DOHH2 (cell line): ENCODE measurements at regions not wholly inside any gene's neighbourhood (a gene's known extent, or its start where the extent isn't known, plus 50 kb on each side); places are given as distances from the start of the nearest gene placed in this dataset.

Experiments used
- H3F3A ChIP-seq: fragments of 200-600 bp; sonication (generic), shearing (Covaris generic); 2 replicates; pipeline ENCODE4 v1.6.0; 2016; ENCODE audit warnings: antibody characterized with exemption, mild to moderate bottlenecking; ENCODE audit not compliant: control insufficient read depth, insufficient read depth
- H3K27ac ChIP-seq: fragments of 200-600 bp; sonication (generic); 2 replicates; pipeline ENCODE4 v1.5.1; 2014; ENCODE audit warnings: low read depth, mild to moderate bottlenecking, low read length, moderate library complexity
- H3K27me3 ChIP-seq: fragments of 200-600 bp; sonication (generic); 2 replicates; pipeline ENCODE4 v1.6.1; 2014; ENCODE audit warnings: mild to moderate bottlenecking, low read length, mixed read lengths; ENCODE audit not compliant: control insufficient read depth
- H3K36me3 ChIP-seq: fragments of 200-600 bp; sonication (generic); 2 replicates; pipeline ENCODE4 v1.6.1; 2014; ENCODE audit warnings: mild to moderate bottlenecking, low read length, moderate library complexity, mixed read lengths; ENCODE audit not compliant: control insufficient read depth
- H3K4me1 ChIP-seq: fragments of 200-600 bp; sonication (generic); 2 replicates; pipeline ENCODE4 v1.6.1; 2014; ENCODE audit warnings: mild to moderate bottlenecking, low read length, mixed read lengths; ENCODE audit not compliant: control insufficient read depth
- H3K4me2 ChIP-seq: fragments of 200-600 bp; sonication (generic); 2 replicates; pipeline ENCODE4 v1.6.0; 2014; ENCODE audit warnings: mild to moderate bottlenecking, low read length, moderate library complexity
- H3K4me3 ChIP-seq: fragments of 200-600 bp; sonication (generic); 2 replicates; pipeline ENCODE4 v1.5.1; 2014; ENCODE audit warnings: mild to moderate bottlenecking, low read length, mixed read lengths
- H3K79me2 ChIP-seq: fragments of 200-600 bp; sonication (generic); 2 replicates; pipeline ENCODE4 v1.6.1; 2014; ENCODE audit warnings: mild to moderate bottlenecking, low read length, mixed read lengths; ENCODE audit not compliant: control insufficient read depth
- H3K9me2 ChIP-seq: fragments of 200-600 bp; sonication (generic); replicated peaks from 2 replicates; pipeline ENCODE4 v1.6.1; 2014; ENCODE audit warnings: mild to moderate bottlenecking, low read length, mixed read lengths; ENCODE audit not compliant: control insufficient read depth
- H3K9me3 ChIP-seq: fragments of 200-600 bp; sonication (generic); 2 replicates; pipeline ENCODE4 v1.6.1; 2014; ENCODE audit warnings: antibody characterized with exemption, low read length, mixed read lengths; ENCODE audit not compliant: control insufficient read depth, insufficient read depth
- H4K20me1 ChIP-seq: fragments of 200-600 bp; sonication (generic); 2 replicates; pipeline ENCODE4 v1.6.0; 2014; ENCODE audit warnings: low read depth, mild to moderate bottlenecking, antibody characterized with exemption, low read length, moderate library complexity; ENCODE audit not compliant: control insufficient read depth, insufficient read depth
- EZH2phosphoT487 ChIP-seq: fragments of 200-600 bp; sonication (generic); IDR thresholded peaks from 2 replicates; pipeline ENCODE4 v1.6.1; 2017; ENCODE audit warnings: borderline replicate concordance, mild to moderate bottlenecking, antibody characterized with exemption, low read length, moderate library complexity, mixed read lengths
- TF ChIP-seq, protein P1 (sequence below): fragments of 200-600 bp; sonication (generic); IDR thresholded peaks from one replicate; pipeline ENCODE4 v1.5.1; 2014; ENCODE audit warnings: antibody characterized with exemption, mild to moderate bottlenecking, low read depth, low read length; ENCODE audit not compliant: poor library complexity, severe bottlenecking

- Histone ChIP-seq H3K79me2 (no peaks in the 10 kb centered on the region), H3K9me2 (no peaks in the 10 kb centered on the region; the same call in 1 of the 2 replicates), H3K27ac (no peak overlapping the region), H3K4me2 (no peak overlapping the region), H3K4me3 (no peak overlapping the region), H3K4me1 (peaks cover 13% of the 10 kb centered on the region), H3K9me3 (no peaks in the 10 kb centered on the region), H3F3A (peaks cover 4% of the 10 kb centered on the region; the same call in 1 of the 2 replicates), H3K36me3 (no peaks in the 10 kb centered on the region), H3K27me3 (peaks cover 18% of the 10 kb centered on the region), H4K20me1 (no peaks in the 10 kb centered on the region)
- TF ChIP-seq EZH2phosphoT487, result no peak
- TF ChIP-seq, protein P1, sequence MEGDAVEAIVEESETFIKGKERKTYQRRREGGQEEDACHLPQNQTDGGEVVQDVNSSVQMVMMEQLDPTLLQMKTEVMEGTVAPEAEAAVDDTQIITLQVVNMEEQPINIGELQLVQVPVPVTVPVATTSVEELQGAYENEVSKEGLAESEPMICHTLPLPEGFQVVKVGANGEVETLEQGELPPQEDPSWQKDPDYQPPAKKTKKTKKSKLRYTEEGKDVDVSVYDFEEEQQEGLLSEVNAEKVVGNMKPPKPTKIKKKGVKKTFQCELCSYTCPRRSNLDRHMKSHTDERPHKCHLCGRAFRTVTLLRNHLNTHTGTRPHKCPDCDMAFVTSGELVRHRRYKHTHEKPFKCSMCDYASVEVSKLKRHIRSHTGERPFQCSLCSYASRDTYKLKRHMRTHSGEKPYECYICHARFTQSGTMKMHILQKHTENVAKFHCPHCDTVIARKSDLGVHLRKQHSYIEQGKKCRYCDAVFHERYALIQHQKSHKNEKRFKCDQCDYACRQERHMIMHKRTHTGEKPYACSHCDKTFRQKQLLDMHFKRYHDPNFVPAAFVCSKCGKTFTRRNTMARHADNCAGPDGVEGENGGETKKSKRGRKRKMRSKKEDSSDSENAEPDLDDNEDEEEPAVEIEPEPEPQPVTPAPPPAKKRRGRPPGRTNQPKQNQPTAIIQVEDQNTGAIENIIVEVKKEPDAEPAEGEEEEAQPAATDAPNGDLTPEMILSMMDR, result no peak
These were observed 151.4 kb downstream of the KLF13 start for GRCh38 chr15:31477851-31478701.

DNA sequence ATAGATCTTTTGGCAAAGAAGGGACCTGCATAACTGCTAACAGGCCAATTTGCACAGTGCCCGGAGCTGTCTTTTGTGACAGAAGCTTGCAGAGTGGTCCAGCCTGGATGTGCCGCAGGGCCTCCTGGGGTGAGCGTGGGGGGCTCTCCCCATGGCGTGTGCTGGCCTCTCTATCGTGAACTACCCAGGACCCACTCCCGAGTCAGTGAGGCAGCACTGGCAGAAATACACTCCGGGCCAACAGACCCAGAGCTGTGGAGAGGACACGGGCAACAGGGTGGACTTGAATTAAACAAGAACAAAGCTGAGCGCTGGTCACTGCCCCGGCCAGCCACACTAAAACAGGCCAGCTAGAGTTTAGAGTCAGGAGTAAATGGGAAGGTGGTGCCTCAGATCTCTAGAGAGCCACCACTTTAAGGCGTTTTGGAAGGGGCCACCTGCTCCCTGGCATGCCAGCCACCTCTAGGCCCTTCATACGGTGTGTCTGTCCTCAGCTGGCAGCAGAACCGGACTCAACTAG, 152.1 kb downstream of the KLF13 start:
- Histone ChIP-seq H3F3A (peaks cover 4% of the 10 kb centered on the region; the same call in 1 of the 2 replicates), H4K20me1 (no peaks in the 10 kb centered on the region), H3K9me2 (no peaks in the 10 kb centered on the region; the same call in 1 of the 2 replicates), H3K4me2 (no peak overlapping the region), H3K4me1 (peaks cover 6% of the 10 kb centered on the region), H3K36me3 (no peaks in the 10 kb centered on the region), H3K4me3 (no peak overlapping the region), H3K27me3 (peaks cover 18% of the 10 kb centered on the region), H3K27ac (no peak overlapping the region), H3K79me2 (no peaks in the 10 kb centered on the region), H3K9me3 (no peaks in the 10 kb centered on the region)
- no peak for TF ChIP-seq EZH2phosphoT487
- TF ChIP-seq, protein P1, result no peak

DNA sequence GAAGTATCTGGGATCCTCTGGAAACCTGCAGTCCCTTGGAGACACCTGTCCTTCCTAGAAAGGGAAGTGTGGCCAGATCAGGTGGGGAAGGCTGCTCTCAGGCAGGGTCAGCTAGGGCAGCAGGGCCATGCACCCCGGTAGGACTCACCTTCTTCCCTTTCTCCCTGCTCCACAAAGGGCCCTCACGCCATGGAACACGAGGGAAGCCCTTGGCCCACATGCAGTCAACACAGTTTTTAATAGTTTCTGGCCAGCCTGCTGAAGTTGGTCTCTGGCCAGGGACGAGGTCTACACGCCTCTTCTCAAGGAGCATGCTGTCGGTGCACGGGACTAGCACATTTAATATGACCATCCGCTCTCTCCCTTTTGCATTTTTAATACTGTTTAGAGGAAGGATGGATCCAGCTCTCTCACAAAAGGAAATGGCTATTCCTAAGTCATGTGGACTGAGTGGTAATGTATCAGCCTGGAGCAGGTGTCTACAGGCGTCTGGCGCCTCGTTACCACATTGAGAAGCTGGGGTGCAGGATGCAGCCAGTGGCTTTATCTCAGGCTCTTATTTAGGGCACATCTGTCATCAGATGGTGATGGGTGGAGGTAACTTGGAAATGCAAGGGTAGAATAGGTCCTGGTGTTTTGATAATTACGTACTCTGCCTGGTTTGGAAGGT, 153.9 kb downstream of the KLF13 start:
- Histone ChIP-seq H4K20me1 (no peaks in the 10 kb centered on the region), H3K4me2 (no peak overlapping the region), H3K4me3 (no peak overlapping the region), H3K27me3 (peaks cover 23% of the 10 kb centered on the region), H3K9me3 (no peaks in the 10 kb centered on the region), H3K4me1 (0 out of 2 replicates have a peak, but pooled peaks cover 2% of the 10 kb centered on the region), H3K9me2 (no peaks in the 10 kb centered on the region), H3K27ac (no peak overlapping the region), H3K79me2 (no peaks in the 10 kb centered on the region), H3F3A (peaks cover 4% of the 10 kb centered on the region; the same call in 1 of the 2 replicates), H3K36me3 (no peaks in the 10 kb centered on the region)
- TF ChIP-seq, protein P1, result no peak
- TF ChIP-seq EZH2phosphoT487, result no peak
